Liver (tissue), 8 donors: ENCODE measurements at regions not wholly inside any gene's neighbourhood (a gene's known extent, or its start where the extent isn't known, plus 50 kb on each side); places are given as distances from the start of the nearest gene placed in this dataset.

ENCODE experiments used
- DNase-seq: peaks from one replicate; pipeline ENCODE4 v3.0.0-alpha.2; 2017; ENCODE audit warnings: low spot score
- H3K27ac ChIP-seq, 2 donors: one replicate each; pipeline ENCODE4 v1.7.0; 2013; ENCODE audit warnings: inconsistent platforms in 2 of 2, low read length in 2 of 2, control low read depth in 1 of 2, low read depth in 1 of 2, mild to moderate bottlenecking in 1 of 2
- H3K27me3 ChIP-seq, 4 donors: one replicate each; pipeline versions ENCODE4 v1.6.1 to v1.7.0; 2013; ENCODE audit warnings: low read length in 3 of 4, inconsistent platforms in 1 of 4, mild to moderate bottlenecking in 1 of 4, moderate library complexity in 1 of 4; ENCODE audit not compliant: control insufficient read depth in 4 of 4, insufficient read depth in 4 of 4
- H3K36me3 ChIP-seq, 4 donors: one replicate each; pipeline versions ENCODE4 v1.6.1 to v1.7.0; 2013; ENCODE audit warnings: low read length in 3 of 4, mild to moderate bottlenecking in 3 of 4, low read depth in 1 of 4, moderate library complexity in 1 of 4; ENCODE audit not compliant: control insufficient read depth in 4 of 4, insufficient read depth in 3 of 4
- H3K4me1 ChIP-seq, 4 donors: one replicate each; pipeline versions ENCODE4 v1.6.1 to v1.7.0; 2013; ENCODE audit warnings: low read length in 3 of 4, mild to moderate bottlenecking in 3 of 4, moderate library complexity in 1 of 4; ENCODE audit not compliant: control insufficient read depth in 4 of 4, insufficient read depth in 4 of 4
- H3K4me3 ChIP-seq, 3 donors: one replicate each; pipeline versions ENCODE4 v1.6.1 to v1.7.0; 2013; ENCODE audit warnings: low read length in 3 of 3, control low read depth in 1 of 3, low read depth in 1 of 3, mild to moderate bottlenecking in 1 of 3
- H3K9ac ChIP-seq, 2 donors: one replicate each; pipeline ENCODE4 v1.7.0; 2013; ENCODE audit warnings: low read length in 2 of 2, mild to moderate bottlenecking in 2 of 2, moderate library complexity in 2 of 2, control low read depth in 1 of 2, low read depth in 1 of 2
- H3K9me3 ChIP-seq, 4 donors: one replicate each; pipeline versions ENCODE4 v1.6.1 to v1.7.0; 2013; ENCODE audit warnings: low read length in 3 of 4; ENCODE audit not compliant: control insufficient read depth in 4 of 4
- EGR1 ChIP-seq, 2 donors: IDR thresholded peaks; 2 replicates each; pipeline ENCODE4 v1.6.1; 2016 to 2018; ENCODE audit warnings: antibody characterized with exemption in 2 of 2, low read depth in 2 of 2
- FOXA1 ChIP-seq: IDR thresholded peaks from 2 replicates; pipeline ENCODE4 v1.6.1; 2016; ENCODE audit warnings: antibody characterized with exemption
- FOXA2 ChIP-seq: IDR thresholded peaks from 2 replicates; pipeline ENCODE4 v1.6.1; 2016; ENCODE audit warnings: antibody characterized with exemption
- GABPA ChIP-seq, 2 donors: IDR thresholded peaks in 1 of 2; conservative IDR thresholded peaks in 1 of 2; 2 replicates each; pipeline ENCODE4 v1.6.1; 2016; ENCODE audit warnings: antibody characterized with exemption in 2 of 2, mild to moderate bottlenecking in 1 of 2, moderate library complexity in 1 of 2
- HNF4A ChIP-seq, 2 donors: conservative IDR thresholded peaks; 2 replicates each; pipeline ENCODE4 v1.6.1; 2016; ENCODE audit warnings: antibody characterized with exemption in 2 of 2, mild to moderate bottlenecking in 2 of 2
- HNF4G ChIP-seq: IDR thresholded peaks from 2 replicates; pipeline ENCODE4 v1.6.1; 2016; ENCODE audit warnings: antibody characterized with exemption
- JUND ChIP-seq, 2 donors: IDR thresholded peaks; 2 replicates each; pipeline ENCODE4 v1.6.1; 2016; ENCODE audit warnings: antibody characterized with exemption in 2 of 2
- NR2F2 ChIP-seq: IDR thresholded peaks from 2 replicates; pipeline ENCODE4 v1.6.1; 2016; ENCODE audit warnings: antibody characterized with exemption
- RAD21 ChIP-seq, 2 donors: IDR thresholded peaks; 2 replicates each; pipeline ENCODE4 v1.6.1; 2016; ENCODE audit warnings: antibody characterized with exemption in 2 of 2, mild to moderate bottlenecking in 2 of 2
- RXRA ChIP-seq, 2 donors: IDR thresholded peaks; 2 replicates each; pipeline ENCODE4 v1.6.1; 2017 to 2018; ENCODE audit warnings: antibody characterized with exemption in 2 of 2, mild to moderate bottlenecking in 1 of 2
- SP1 ChIP-seq: IDR thresholded peaks from 2 replicates; pipeline ENCODE4 v1.6.1; 2018; ENCODE audit warnings: antibody characterized with exemption, mild to moderate bottlenecking
- TAF1 ChIP-seq: conservative IDR thresholded peaks from 2 replicates; pipeline ENCODE4 v1.6.1; 2016; ENCODE audit warnings: antibody characterized with exemption, mild to moderate bottlenecking
- YY1 ChIP-seq: IDR thresholded peaks from 2 replicates; pipeline ENCODE4 v1.6.1; 2016; ENCODE audit warnings: antibody characterized with exemption, mild to moderate bottlenecking
- WGBS: extraction: QIAGEN DNeasy Blood & Tissue Kit; methylation state at CpG from one replicate; pipeline ENCODE4 v1.1.7; 2013; 5-methylcytosine and 5-hydroxymethylcytosine counted together
- TF ChIP-seq, protein P1 (sequence below): IDR thresholded peaks from 2 replicates; pipeline ENCODE4 v1.6.1; 2016; ENCODE audit warnings: antibody characterized with exemption
- TF ChIP-seq, protein P2 (sequence below): fragments of 150-350 bp; IDR thresholded peaks from 2 replicates; pipeline ENCODE4 v1.5.1; 2017; ENCODE audit warnings: improper control_type of control experiment, low read depth, low read length; ENCODE audit not compliant: missing input control
- TF ChIP-seq, protein P3 (sequence below): IDR thresholded peaks from 2 replicates; pipeline ENCODE4 v1.6.1; 2016; ENCODE audit warnings: antibody characterized with exemption
- TF ChIP-seq, protein P4 (sequence below): IDR thresholded peaks from 2 replicates; pipeline ENCODE4 v1.6.1; 2016; ENCODE audit warnings: antibody characterized with exemption
- TF ChIP-seq, protein P5 (sequence below): IDR thresholded peaks from 2 replicates; pipeline ENCODE4 v1.6.1; 2016; ENCODE audit warnings: antibody characterized with exemption, mild to moderate bottlenecking
- donor health status: healthy.
- donor health status: healthy.
- donor health status: healthy.
- donor health status: healthy.
- donor health status: healthy.

DNA sequence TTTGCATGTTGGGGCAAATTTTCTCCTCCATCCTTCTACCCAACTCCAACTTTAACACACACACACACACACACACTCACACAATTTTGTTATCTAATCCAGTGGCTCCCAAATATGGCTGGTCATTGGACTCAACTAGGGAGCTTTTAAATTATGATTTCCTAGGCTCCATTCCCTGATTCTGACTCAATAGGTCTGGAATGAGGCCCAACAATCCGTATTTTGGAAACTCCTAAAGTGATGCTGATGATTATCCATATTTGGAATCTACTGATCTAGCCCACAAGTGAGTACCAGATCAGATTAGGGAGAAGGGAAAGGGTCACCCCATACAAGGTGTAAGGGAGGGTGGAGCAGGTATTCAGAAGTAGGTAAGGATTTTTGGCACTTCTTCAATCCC is 309.7 kb downstream of the TLE1 start:
- no peaks in the 10 kb centered on the region for H3K36me3 ChIP-seq
- TF ChIP-seq, protein P1, sequence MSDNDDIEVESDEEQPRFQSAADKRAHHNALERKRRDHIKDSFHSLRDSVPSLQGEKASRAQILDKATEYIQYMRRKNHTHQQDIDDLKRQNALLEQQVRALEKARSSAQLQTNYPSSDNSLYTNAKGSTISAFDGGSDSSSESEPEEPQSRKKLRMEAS = no peak
- TF ChIP-seq RXRA (IDR thresholded peaks at IDR 0.05) = no peak
- TF ChIP-seq HNF4A (conservative IDR thresholded peaks at IDR 0.05) = no peak
- TF ChIP-seq YY1 = no peak
- TF ChIP-seq JUND (IDR thresholded peaks at IDR 0.05) = no peak
- TF ChIP-seq, protein P2, sequence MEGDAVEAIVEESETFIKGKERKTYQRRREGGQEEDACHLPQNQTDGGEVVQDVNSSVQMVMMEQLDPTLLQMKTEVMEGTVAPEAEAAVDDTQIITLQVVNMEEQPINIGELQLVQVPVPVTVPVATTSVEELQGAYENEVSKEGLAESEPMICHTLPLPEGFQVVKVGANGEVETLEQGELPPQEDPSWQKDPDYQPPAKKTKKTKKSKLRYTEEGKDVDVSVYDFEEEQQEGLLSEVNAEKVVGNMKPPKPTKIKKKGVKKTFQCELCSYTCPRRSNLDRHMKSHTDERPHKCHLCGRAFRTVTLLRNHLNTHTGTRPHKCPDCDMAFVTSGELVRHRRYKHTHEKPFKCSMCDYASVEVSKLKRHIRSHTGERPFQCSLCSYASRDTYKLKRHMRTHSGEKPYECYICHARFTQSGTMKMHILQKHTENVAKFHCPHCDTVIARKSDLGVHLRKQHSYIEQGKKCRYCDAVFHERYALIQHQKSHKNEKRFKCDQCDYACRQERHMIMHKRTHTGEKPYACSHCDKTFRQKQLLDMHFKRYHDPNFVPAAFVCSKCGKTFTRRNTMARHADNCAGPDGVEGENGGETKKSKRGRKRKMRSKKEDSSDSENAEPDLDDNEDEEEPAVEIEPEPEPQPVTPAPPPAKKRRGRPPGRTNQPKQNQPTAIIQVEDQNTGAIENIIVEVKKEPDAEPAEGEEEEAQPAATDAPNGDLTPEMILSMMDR = no peak
- TF ChIP-seq, protein P3, sequence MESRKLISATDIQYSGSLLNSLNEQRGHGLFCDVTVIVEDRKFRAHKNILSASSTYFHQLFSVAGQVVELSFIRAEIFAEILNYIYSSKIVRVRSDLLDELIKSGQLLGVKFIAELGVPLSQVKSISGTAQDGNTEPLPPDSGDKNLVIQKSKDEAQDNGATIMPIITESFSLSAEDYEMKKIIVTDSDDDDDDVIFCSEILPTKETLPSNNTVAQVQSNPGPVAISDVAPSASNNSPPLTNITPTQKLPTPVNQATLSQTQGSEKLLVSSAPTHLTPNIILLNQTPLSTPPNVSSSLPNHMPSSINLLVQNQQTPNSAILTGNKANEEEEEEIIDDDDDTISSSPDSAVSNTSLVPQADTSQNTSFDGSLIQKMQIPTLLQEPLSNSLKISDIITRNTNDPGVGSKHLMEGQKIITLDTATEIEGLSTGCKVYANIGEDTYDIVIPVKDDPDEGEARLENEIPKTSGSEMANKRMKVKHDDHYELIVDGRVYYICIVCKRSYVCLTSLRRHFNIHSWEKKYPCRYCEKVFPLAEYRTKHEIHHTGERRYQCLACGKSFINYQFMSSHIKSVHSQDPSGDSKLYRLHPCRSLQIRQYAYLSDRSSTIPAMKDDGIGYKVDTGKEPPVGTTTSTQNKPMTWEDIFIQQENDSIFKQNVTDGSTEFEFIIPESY = no peak
- TF ChIP-seq FOXA2 = no peak
- no peak for TF ChIP-seq NR2F2
- no peak overlapping the region for H3K27ac ChIP-seq
- no peak overlapping the region for H3K4me3 ChIP-seq
- H3K4me1 ChIP-seq = no peaks in the 10 kb centered on the region
- no peaks in the 10 kb centered on the region for H3K9me3 ChIP-seq
- WGBS = 87% methylated on average over 1 of the region's 1 CpG
- no peak overlapping the region for H3K9ac ChIP-seq
- DNase-seq = no peak
- H3K27me3 ChIP-seq = no peaks in the 10 kb centered on the region

DNA sequence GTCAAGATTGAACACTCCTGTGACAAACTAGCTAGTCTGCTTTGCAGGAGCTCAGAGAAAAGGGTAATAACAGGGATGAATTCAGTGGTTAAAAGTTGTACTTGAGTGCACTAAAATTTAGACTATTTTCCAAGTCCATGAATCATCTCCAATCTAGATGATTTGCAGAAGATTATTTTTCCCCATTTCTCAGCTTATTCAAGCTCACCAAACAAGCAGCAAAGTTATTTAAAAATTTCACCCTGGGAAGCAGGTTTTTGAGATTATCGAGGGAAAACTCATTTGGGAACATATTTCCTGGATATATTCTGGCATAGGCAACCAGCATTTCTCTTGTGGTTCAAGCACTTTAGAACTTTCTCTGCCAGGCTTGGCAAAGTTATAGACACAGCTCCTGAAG is 311.4 kb downstream of the TLE1 start:
- Histone ChIP-seq H3K27ac (no peak overlapping the region), H3K9ac (no peak overlapping the region), H3K36me3 (no peaks in the 10 kb centered on the region), H3K27me3 (no peaks in the 10 kb centered on the region), H3K9me3 (no peaks in the 10 kb centered on the region), H3K4me3 (no peak overlapping the region), H3K4me1 (no peaks in the 10 kb centered on the region)
- TF ChIP-seq SP1 (no peak), FOXA1 (no peak), YY1 (no peak), GABPA (IDR thresholded peaks at IDR 0.05 in 1 of 2, conservative IDR thresholded peaks at IDR 0.05 in 1 of 2) (no peak), TAF1 (no peak), HNF4G (no peak), EGR1 (IDR thresholded peaks at IDR 0.05; ENCODE audit: low read depth in 2 of 2) (no peak), FOXA2 (no peak), JUND (IDR thresholded peaks at IDR 0.05) (no peak), RXRA (IDR thresholded peaks at IDR 0.05) (no peak), RAD21 (IDR thresholded peaks at IDR 0.05) (no peak), NR2F2 (no peak), HNF4A (conservative IDR thresholded peaks at IDR 0.05) (no peak)
- TF ChIP-seq, protein P2 = no peak
- TF ChIP-seq, protein P4, sequence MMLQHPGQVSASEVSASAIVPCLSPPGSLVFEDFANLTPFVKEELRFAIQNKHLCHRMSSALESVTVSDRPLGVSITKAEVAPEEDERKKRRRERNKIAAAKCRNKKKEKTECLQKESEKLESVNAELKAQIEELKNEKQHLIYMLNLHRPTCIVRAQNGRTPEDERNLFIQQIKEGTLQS = no peak
- TF ChIP-seq, protein P3 = no peak
- TF ChIP-seq, protein P5, sequence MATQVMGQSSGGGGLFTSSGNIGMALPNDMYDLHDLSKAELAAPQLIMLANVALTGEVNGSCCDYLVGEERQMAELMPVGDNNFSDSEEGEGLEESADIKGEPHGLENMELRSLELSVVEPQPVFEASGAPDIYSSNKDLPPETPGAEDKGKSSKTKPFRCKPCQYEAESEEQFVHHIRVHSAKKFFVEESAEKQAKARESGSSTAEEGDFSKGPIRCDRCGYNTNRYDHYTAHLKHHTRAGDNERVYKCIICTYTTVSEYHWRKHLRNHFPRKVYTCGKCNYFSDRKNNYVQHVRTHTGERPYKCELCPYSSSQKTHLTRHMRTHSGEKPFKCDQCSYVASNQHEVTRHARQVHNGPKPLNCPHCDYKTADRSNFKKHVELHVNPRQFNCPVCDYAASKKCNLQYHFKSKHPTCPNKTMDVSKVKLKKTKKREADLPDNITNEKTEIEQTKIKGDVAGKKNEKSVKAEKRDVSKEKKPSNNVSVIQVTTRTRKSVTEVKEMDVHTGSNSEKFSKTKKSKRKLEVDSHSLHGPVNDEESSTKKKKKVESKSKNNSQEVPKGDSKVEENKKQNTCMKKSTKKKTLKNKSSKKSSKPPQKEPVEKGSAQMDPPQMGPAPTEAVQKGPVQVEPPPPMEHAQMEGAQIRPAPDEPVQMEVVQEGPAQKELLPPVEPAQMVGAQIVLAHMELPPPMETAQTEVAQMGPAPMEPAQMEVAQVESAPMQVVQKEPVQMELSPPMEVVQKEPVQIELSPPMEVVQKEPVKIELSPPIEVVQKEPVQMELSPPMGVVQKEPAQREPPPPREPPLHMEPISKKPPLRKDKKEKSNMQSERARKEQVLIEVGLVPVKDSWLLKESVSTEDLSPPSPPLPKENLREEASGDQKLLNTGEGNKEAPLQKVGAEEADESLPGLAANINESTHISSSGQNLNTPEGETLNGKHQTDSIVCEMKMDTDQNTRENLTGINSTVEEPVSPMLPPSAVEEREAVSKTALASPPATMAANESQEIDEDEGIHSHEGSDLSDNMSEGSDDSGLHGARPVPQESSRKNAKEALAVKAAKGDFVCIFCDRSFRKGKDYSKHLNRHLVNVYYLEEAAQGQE = no peak
- TF ChIP-seq, protein P1 = no peak
- DNase-seq = no peak
- WGBS = 92% methylated on average over 1 of the region's 1 CpG
